Keratinocyte (primary cell): ENCODE measurements at regions not wholly inside any gene's neighbourhood (a gene's known extent, or its start where the extent isn't known, plus 50 kb on each side); places are given as distances from the start of the nearest gene placed in this dataset.
"Not testable (repeated sequence)": the region's sequence is repeated elsewhere in the genome, so short reads cannot be mapped to it uniquely, and the experiment has no call there.

ENCODE experiments used
- DNase-seq: peaks from one replicate; pipeline ENCODE4 v3.0.0-alpha.2; 2011; ENCODE audit warnings: low read depth, missing footprints, low spot score
- FAIRE-seq: peaks from 2 replicates; lab custom pipeline; 2011; peaks lifted over from hg19 to GRCh38; lab: Jason Lieb, UNC
- H2AFZ ChIP-seq: 2 replicates; pipeline ENCODE4 v1.6.0; 2012; ENCODE audit warnings: low read length, control low read depth, inconsistent platforms; ENCODE audit not compliant: control insufficient read depth
- H3K27ac ChIP-seq: 2 replicates; pipeline ENCODE4 v1.5.1; 2011; ENCODE audit warnings: low read length; ENCODE audit not compliant: control insufficient read depth, insufficient read depth
- H3K27me3 ChIP-seq: 3 replicates; pipeline ENCODE4 v1.6.0; 2011; ENCODE audit warnings: low read length; ENCODE audit not compliant: control insufficient read depth, insufficient read depth; ENCODE audit errors: extremely low read depth
- H3K36me3 ChIP-seq, 2 experiments: 2 replicates in 1 of 2; 3 replicates in 1 of 2; pipeline ENCODE4 v1.5.1; 2011; ENCODE audit warnings: low read length in 2 of 2, mild to moderate bottlenecking in 1 of 2; ENCODE audit not compliant: control insufficient read depth in 2 of 2, insufficient read depth in 2 of 2; ENCODE audit errors: extremely low read depth in 1 of 2
- H3K4me1 ChIP-seq: 3 replicates; pipeline ENCODE4 v1.5.1; 2011; ENCODE audit warnings: low read length; ENCODE audit not compliant: control insufficient read depth, insufficient read depth; ENCODE audit errors: extremely low read depth
- H3K4me2 ChIP-seq: 3 replicates; pipeline ENCODE4 v1.6.0; 2011; ENCODE audit warnings: low read depth, low read length; ENCODE audit not compliant: control insufficient read depth, insufficient read depth; ENCODE audit errors: extremely low read depth
- H3K4me3 ChIP-seq, 3 experiments: fragments of 200-600 bp in 1 of 3; sonication (generic) in 1 of 3; 2 replicates in 2 of 3; 3 replicates in 1 of 3; pipeline ENCODE4 v1.5.1; 2011 to 2016; ENCODE audit warnings: low read length in 3 of 3, mild to moderate bottlenecking in 3 of 3, control low read depth in 2 of 3, inconsistent platforms in 1 of 3, low read depth in 1 of 3, mixed read lengths in 1 of 3, mixed run types in 1 of 3, moderate library complexity in 1 of 3; ENCODE audit not compliant: control insufficient read depth in 2 of 3, insufficient read depth in 2 of 3; ENCODE audit errors: extremely low read depth in 1 of 3
- H3K79me2 ChIP-seq: 2 replicates; pipeline ENCODE4 v1.6.0; 2012; ENCODE audit warnings: low read length; ENCODE audit not compliant: control insufficient read depth, insufficient read depth
- H3K9ac ChIP-seq: 3 replicates; pipeline ENCODE4 v1.6.0; 2011; ENCODE audit warnings: low read length; ENCODE audit not compliant: control insufficient read depth, insufficient read depth; ENCODE audit errors: extremely low read depth
- H3K9me1 ChIP-seq: 3 replicates; pipeline ENCODE4 v1.6.0; 2011; ENCODE audit warnings: low read length; ENCODE audit not compliant: control insufficient read depth, insufficient read depth; ENCODE audit errors: extremely low read depth
- H3K9me3 ChIP-seq: 2 replicates; pipeline ENCODE4 v1.5.1; 2012; ENCODE audit warnings: low read depth, low read length; ENCODE audit not compliant: control insufficient read depth
- H4K20me1 ChIP-seq: 3 replicates; pipeline ENCODE4 v1.6.0; 2011; ENCODE audit warnings: low read length; ENCODE audit not compliant: control insufficient read depth, insufficient read depth; ENCODE audit errors: extremely low read depth
- dilution Hi-C: fragments of 300-500 bp; cut with MboI; formaldehyde crosslinking; loops from one replicate; pipeline ENCODE4 v1.7.0; 2020; ENCODE audit warnings: low sequenced_read_pairs; ENCODE audit not compliant: extremely low pct_ligation_motif_present

- H2AFZ ChIP-seq, H3K9me3 ChIP-seq, H3K4me2 ChIP-seq, FAIRE-seq, H3K27ac ChIP-seq, H3K9ac ChIP-seq, H3K4me1 ChIP-seq, dilution Hi-C loops, H3K79me2 ChIP-seq, H3K27me3 ChIP-seq, DNase-seq, H3K36me3 ChIP-seq, H3K9me1 ChIP-seq, H4K20me1 ChIP-seq, H3K4me3 ChIP-seq: not testable (repeated sequence)
Observed at GRCh38 chr17:20376642-20377041, 90.7 kb downstream of the LGALS9B start.

GRCh38 chr17:20375745-20376144 is 91.6 kb downstream of the LGALS9B start:
- H4K20me1 ChIP-seq, H3K9ac ChIP-seq, H3K4me2 ChIP-seq, H3K79me2 ChIP-seq, H3K4me3 ChIP-seq, H2AFZ ChIP-seq, H3K9me1 ChIP-seq, H3K9me3 ChIP-seq, dilution Hi-C loops, DNase-seq, FAIRE-seq, H3K4me1 ChIP-seq, H3K27me3 ChIP-seq, H3K36me3 ChIP-seq, H3K27ac ChIP-seq: not testable (repeated sequence)
